Naive thymus-derived CD8-positive, alpha-beta T cell (primary cell): ENCODE measurements at regions not wholly inside any gene's neighbourhood (a gene's known extent, or its start where the extent isn't known, plus 50 kb on each side); places are given as distances from the start of the nearest gene placed in this dataset.
"Not testable (repeated sequence)": the region's sequence is repeated elsewhere in the genome, so short reads cannot be mapped to it uniquely, and the experiment has no call there.

Source experiments
- ATAC-seq, 2 donors: fragments of 150-1000 bp; cut with Tn5 transposase in 1 of 2; sonication (Bioruptor Pico), chemical (Tn5 transposase) in 1 of 2; 1 replicate in 1 of 2; 2 replicates in 1 of 2; pipeline ENCODE4 v1.10.0; 2021; ENCODE audit warnings: mild to moderate bottlenecking in 2 of 2, moderate library complexity in 2 of 2
- POLR2A ChIA-PET: fragments of 350-600 bp; sonication (Branson Sonifier 250); formaldehyde crosslinking; loops from one replicate; lab custom pipeline; 2021; ENCODE audit warnings: antibody characterized with exemption; lab: Charles Lee
- DNase-seq, 10 donors: peaks; one replicate each; pipeline versions ENCODE4 v3.0.0 to v3.0.0-alpha.2; 2020 to 2022
- H3K27ac Mint-ChIP-seq, 10 donors: one replicate each; pipeline ENCODE4 v1.8.0; 2020 to 2022; ENCODE audit warnings: mild to moderate bottlenecking in 10 of 10, mixed read lengths in 10 of 10, moderate library complexity in 4 of 10, inconsistent platforms in 1 of 10
- H3K27me3 Mint-ChIP-seq, 5 donors: one replicate each; pipeline ENCODE4 v1.8.0; 2021 to 2022; ENCODE audit warnings: mixed read lengths in 5 of 5
- H3K36me3 Mint-ChIP-seq, 3 donors: one replicate each; pipeline ENCODE4 v1.8.0; 2020 to 2022; ENCODE audit warnings: mixed read lengths in 3 of 3, mild to moderate bottlenecking in 2 of 3, inconsistent platforms in 1 of 3
- H3K4me1 Mint-ChIP-seq, 4 donors: one replicate each; pipeline ENCODE4 v1.8.0; 2021 to 2022; ENCODE audit warnings: mixed read lengths in 4 of 4
- H3K4me3 Mint-ChIP-seq, 10 donors: one replicate each; pipeline ENCODE4 v1.8.0; 2020 to 2022; ENCODE audit warnings: mild to moderate bottlenecking in 10 of 10, mixed read lengths in 10 of 10, moderate library complexity in 6 of 10, inconsistent platforms in 1 of 10
- H3K9me3 Mint-ChIP-seq, 9 donors: one replicate each; pipeline ENCODE4 v1.8.0; 2020 to 2022; ENCODE audit warnings: mixed read lengths in 9 of 9, mild to moderate bottlenecking in 3 of 9, inconsistent platforms in 1 of 9, moderate library complexity in 1 of 9

DNA sequence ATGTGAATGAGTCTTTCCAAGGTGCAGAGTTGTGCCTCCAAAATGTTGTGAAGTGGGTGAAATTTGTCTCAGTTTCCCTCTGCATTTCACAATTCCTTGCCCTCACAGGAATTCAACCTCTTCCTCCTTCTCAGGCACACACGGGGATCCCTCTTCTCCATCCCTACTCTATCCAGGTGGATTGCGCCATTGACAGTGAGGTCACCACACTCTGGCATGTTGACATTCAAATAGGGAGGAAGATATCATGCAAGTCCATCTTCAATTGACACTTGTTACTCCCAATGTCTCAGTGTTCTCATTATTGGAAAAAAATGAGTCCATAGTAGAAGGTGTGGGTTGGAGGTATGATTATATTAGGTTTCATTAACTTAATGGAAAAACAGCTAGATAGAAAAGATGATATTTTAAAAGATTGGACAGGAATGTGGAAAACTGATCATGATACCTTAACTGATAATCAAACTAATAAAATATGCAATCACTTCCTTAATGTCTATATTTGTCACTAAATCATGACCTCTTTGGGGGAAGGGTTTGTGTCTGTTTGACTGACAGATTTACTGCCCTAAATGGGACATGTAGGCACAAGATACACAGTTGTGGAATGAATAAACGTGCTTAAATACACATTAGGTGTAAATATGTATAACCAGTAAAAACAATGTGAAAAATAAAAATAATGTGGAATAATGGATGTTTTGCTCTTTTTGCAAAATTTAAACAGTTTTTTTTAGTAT, 213.8 kb upstream of the SLC8A1 start:
- H3K9me3 Mint-ChIP-seq, result peaks cover 0 to 4% (median 0%) of the 10 kb centered on the region in 9 donors
- H3K4me1 Mint-ChIP-seq, result no peaks in the 10 kb centered on the region
- H3K27ac Mint-ChIP-seq, result no peak overlapping the region
- H3K4me3 Mint-ChIP-seq, result no peak overlapping the region
- ATAC-seq (no peak), DNase-seq (no peak)
- H3K27me3 Mint-ChIP-seq, result no peaks in the 10 kb centered on the region
- POLR2A ChIA-PET, result no interaction called here
- no peaks in the 10 kb centered on the region for H3K36me3 Mint-ChIP-seq

DNA sequence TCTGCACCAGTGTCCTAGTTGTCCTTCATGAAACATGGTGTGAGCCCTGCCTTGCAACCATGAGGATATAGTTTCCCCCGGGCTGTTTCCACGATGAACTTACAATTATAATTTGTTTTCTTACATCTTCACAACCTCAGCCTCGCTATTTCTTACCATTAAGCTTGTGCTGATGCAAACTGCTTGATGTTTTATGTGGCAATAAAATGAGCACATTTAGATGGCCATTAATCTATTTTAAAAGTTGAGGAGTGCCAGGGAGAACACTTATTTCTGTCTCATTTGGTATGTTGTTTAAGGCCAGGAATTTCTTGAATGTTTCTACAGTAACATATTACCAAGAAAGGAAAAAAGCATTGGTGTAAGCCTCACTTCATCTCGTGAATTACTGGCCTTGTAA, 214.5 kb upstream of the SLC8A1 start:
- Mint-ChIP-seq H3K4me1 (no peaks in the 10 kb centered on the region), H3K4me3 (no peak overlapping the region), H3K36me3 (no peaks in the 10 kb centered on the region), H3K27ac (no peak overlapping the region), H3K9me3 (no peaks in the 10 kb centered on the region), H3K27me3 (no peaks in the 10 kb centered on the region)
- POLR2A ChIA-PET, result no interaction called here
- ATAC-seq (no peak), DNase-seq (no peak)

DNA sequence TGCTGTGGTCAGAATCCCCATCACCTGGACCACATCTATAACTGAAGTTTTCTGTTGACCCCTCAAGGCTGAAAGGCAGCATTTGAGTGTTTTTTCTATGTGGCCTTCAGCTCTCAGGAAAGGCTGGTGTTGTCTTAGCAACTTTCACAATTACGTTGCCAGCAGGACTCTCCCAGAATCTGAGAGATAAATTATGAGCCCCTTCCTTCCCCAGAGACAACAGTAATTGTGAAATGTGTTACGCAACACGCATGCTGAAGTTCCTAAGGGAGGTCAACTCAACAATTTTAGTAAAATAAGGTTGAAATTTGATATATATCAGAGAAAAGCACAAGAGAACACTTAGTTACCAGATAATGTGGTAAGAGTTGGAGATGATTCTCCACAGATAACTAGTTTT, 216.5 kb upstream of the SLC8A1 start:
- ATAC-seq (no peak), DNase-seq (no peak)
- no peaks in the 10 kb centered on the region for H3K4me1 Mint-ChIP-seq
- H3K4me3 Mint-ChIP-seq, result no peak overlapping the region
- POLR2A ChIA-PET, result no interaction called here
- H3K27me3 Mint-ChIP-seq, result no peaks in the 10 kb centered on the region
- H3K9me3 Mint-ChIP-seq, result peaks cover 0 to 4% (median 0%) of the 10 kb centered on the region in 9 donors
- H3K27ac Mint-ChIP-seq, result no peak overlapping the region
- H3K36me3 Mint-ChIP-seq, result no peaks in the 10 kb centered on the region

DNA sequence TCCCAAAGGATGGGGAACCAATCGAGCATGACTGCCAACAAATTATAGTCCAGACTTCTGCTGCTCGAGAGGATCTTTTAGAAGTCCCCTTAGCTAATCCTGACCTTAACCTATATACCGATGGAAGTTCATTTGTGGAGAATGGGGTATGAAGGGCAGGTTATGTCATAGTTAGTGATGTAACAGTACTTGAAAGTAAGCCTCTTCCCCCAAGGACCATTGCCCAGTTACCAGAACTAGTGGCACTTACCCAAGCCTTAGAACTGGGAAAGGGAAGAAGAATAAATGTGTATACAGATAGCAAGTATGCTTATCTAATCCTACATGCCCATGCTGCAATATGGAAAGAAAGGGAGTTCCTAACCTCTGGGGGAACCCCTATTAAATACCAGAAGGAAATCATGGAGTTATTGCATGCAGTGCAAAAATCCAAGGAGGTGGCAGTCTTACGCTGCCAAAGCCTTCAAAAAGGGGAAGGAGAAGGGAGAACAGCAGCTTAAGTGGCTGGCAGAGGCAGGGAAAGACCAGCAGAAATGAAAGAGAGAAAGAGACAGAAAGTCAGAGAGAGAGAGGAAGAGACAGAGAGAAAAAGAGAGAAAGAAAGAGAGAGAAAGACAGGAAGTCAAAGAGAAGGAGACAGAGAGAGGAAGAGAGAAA, 224.4 kb upstream of the SLC8A1 start:
- POLR2A ChIA-PET, result not testable (repeated sequence)

DNA sequence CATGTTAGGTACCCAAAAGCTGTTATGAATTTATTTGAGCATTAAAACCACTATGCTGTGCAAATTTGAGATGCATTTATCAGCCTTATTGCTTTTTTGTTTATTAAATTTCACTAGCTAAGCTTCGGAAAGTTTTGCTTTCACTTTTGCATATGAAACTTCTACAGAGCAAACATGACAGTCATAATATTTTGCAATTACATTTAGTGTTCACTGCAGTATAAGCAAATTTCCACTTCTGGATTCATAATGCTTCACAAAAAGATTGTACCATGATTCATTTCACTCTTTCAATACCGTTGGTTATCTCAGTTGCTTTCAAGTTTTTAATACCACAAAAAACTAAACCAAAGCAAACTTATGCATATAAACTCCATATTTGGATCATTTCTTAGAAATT, 228.7 kb upstream of the SLC8A1 start:
- H3K4me1 Mint-ChIP-seq, result peaks cover 0 to 3% (median 1%) of the 10 kb centered on the region in 4 donors
- no peaks in the 10 kb centered on the region for H3K36me3 Mint-ChIP-seq
- no peak overlapping the region for H3K4me3 Mint-ChIP-seq
- DNase-seq (no peak), ATAC-seq (no peak)
- H3K27me3 Mint-ChIP-seq, result peaks cover 0 to 6% (median 0%) of the 10 kb centered on the region in 5 donors
- no peak overlapping the region for H3K27ac Mint-ChIP-seq
- POLR2A ChIA-PET, result no interaction called here
- peaks cover 0 to 21% (median 7%) of the 10 kb centered on the region in 9 donors for H3K9me3 Mint-ChIP-seq

More for the DNA sequence above, 224.4 kb upstream of the SLC8A1 start:
- H3K4me1 Mint-ChIP-seq, H3K27me3 Mint-ChIP-seq, DNase-seq, H3K4me3 Mint-ChIP-seq, H3K36me3 Mint-ChIP-seq, H3K27ac Mint-ChIP-seq, ATAC-seq: not testable (repeated sequence)
- H3K9me3 Mint-ChIP-seq, result peaks cover 2 to 22% (median 7%) of the 10 kb centered on the region in 9 donors

DNA sequence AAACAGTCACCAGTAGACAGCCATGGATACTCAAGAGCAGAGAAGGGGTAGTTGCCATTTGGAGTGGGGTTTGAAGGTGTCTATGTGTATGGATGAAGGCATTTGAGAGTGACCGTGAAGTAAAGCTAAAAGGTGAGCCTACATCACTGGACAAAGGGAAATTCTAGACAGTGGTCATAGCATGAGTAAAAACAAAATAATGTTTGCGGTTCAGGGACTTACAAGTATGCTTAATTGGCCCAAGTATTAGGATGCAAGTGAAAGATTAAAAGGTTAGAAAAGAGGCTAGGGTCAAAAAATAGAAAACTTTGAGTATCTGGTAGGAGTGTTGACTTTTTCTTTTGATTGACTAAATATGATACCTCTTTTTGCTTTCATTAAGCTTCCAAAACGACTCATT, 238.1 kb upstream of the SLC8A1 start:
- H3K9me3 Mint-ChIP-seq, result peaks cover 0 to 18% (median 8%) of the 10 kb centered on the region in 9 donors
- H3K4me3 Mint-ChIP-seq, result no peak overlapping the region
- H3K36me3 Mint-ChIP-seq, result no peaks in the 10 kb centered on the region
- H3K4me1 Mint-ChIP-seq, result no peaks in the 10 kb centered on the region
- no peak overlapping the region for H3K27ac Mint-ChIP-seq
- POLR2A ChIA-PET, result no interaction called here
- no peak for ATAC-seq
- DNase-seq, result no peak
- no peaks in the 10 kb centered on the region for H3K27me3 Mint-ChIP-seq

DNA sequence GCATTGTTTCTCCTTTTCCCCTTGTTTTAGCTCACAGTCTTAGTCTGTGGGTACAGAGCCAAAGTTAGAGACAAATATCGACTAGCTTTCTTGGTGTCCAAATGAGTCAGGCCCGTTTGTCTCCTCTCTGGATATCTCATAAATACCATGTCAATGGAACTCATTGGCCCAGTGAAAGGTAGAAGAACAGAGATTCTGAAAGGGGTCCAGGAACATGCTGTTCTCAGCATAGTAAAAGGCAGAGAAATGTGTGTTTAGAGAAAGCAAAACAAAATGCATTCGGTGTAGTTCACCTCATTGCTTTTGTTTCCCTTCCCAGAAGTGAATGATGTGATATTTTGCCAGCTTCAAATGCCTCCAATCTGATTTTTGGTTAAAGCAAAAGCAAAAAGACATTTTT, 238.6 kb upstream of the SLC8A1 start:
- Mint-ChIP-seq H3K4me3 (no peak overlapping the region), H3K27me3 (no peaks in the 10 kb centered on the region), H3K36me3 (no peaks in the 10 kb centered on the region), H3K4me1 (no peaks in the 10 kb centered on the region), H3K27ac (no peak overlapping the region), H3K9me3 (peaks cover 0 to 19% (median 9%) of the 10 kb centered on the region in 9 donors)
- DNase-seq (no peak), ATAC-seq (no peak)
- POLR2A ChIA-PET, result no interaction called here

DNA sequence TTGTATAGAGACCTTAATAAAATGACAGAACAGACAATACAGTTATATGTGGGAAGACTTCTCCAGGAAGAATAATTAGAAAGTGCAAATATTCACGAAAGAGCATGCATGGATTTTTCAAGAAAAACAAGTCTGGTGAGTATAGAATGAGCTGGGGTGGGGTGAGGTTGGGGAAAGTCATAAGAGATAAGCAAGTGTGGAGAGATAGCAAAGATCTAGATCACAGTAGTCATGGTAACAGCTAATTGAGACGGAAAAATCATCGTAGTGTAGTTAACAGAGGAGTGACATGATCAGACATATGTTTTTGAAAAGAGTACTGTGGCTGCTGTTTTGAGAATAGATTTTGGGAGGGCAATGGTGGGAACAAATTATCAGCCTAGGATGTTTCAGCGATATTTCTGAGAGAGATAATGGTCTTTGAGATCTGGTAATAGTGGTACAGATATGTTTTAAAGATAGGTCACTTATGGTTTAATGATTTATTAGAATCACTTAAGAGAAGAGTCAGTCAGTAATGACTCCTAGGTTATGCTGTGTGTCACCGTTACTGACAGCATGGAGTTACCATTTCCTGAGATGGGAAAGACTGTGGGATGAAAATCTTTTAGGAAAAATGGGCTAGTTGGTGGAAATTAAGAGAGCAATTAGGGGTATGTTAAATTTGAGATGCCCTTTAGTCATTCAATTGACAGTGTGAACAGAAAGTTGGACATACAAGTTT, 248.5 kb upstream of the SLC8A1 start:
- POLR2A ChIA-PET, result no interaction called here
- no peaks in the 10 kb centered on the region for H3K36me3 Mint-ChIP-seq
- peaks cover 0 to 4% (median 0%) of the 10 kb centered on the region in 9 donors for H3K9me3 Mint-ChIP-seq
- no peaks in the 10 kb centered on the region for H3K4me1 Mint-ChIP-seq
- ATAC-seq (no peak), DNase-seq (no peak)
- no peak overlapping the region for H3K27ac Mint-ChIP-seq
- H3K4me3 Mint-ChIP-seq, result no peak overlapping the region
- H3K27me3 Mint-ChIP-seq, result no peaks in the 10 kb centered on the region

DNA sequence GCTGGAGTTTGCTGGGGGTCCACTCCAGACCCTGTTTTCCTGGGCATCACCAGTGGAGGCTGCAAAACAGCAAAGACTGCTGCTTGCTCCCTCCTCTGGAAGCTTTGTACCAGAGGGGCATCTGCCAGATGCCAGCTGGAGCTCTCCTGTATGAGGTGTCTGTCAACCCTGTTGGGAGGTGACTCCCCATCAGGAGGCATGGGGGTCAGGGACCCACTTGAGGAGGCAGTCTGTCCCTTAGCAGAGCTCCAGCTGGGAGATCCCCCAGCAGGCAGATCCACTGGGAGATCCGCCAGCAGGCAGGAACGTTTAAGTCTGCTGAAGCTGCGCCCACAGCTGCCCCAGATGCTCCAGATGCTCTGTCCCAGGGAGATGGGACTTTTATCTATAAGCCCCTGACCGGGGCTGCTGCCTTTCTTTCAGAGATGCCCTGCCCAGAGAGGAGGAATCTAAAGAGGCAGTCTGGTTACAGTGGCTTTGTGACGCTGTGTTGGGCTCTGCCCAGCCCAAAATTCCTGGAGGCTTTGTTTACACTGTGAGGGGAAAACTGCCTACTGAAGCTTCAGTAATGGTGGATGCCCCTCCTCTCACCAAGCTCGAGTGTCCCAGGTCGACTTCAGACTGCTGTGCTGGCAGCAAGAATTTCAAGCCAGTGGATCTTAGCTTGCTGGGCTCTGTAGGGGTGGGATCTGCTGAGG, 260.5 kb upstream of the SLC8A1 start:
- peaks cover 0 to 31% (median 0%) of the 10 kb centered on the region in 9 donors for H3K9me3 Mint-ChIP-seq
- H3K4me1 Mint-ChIP-seq, DNase-seq, ATAC-seq, H3K27ac Mint-ChIP-seq, H3K4me3 Mint-ChIP-seq, H3K27me3 Mint-ChIP-seq, H3K36me3 Mint-ChIP-seq, POLR2A ChIA-PET: not testable (repeated sequence)

DNA sequence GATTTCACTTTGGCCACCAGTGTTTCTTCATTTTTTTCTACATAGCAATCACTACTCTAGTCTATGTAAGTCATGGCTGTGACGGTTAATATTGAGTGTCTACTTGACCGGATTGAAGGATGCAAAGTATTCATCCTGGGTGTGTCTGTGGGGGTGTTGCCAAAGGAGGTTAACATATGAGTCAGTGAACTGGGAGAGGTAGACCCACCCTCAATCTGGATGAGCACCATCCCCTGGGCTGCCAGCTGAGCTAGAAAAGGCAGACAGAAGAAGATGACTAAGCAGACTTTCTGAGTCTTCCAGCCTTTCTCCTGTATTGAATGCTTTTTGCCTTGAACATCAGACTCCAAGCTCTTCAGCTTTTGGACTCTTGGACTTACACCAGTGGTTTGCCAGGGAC, 265.0 kb upstream of the SLC8A1 start:
- POLR2A ChIA-PET, result no interaction called here
- DNase-seq (no peak), ATAC-seq (no peak)
- Mint-ChIP-seq H3K27me3 (no peaks in the 10 kb centered on the region), H3K36me3 (no peaks in the 10 kb centered on the region), H3K27ac (no peak overlapping the region), H3K4me3 (no peak overlapping the region), H3K4me1 (no peaks in the 10 kb centered on the region), H3K9me3 (peaks cover 0 to 10% (median 0%) of the 10 kb centered on the region in 9 donors)

DNA sequence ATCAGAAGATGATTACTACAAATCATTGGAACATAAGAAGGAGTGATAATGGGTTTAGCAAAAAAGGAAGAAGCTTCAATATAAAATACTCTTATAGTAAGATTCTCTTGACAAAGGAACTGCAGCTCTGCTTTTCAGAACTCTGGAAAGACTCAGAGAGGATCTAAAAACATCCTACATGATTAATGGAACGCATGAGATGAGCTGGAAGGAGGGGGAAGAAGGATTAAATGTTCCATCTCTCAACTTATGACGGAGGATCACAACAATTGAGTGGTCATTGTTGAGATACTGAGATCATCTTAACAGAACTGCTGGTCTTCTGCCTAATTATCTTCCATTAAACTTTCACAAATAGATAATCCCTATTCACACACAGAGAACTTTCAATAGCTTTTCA, 267.5 kb upstream of the SLC8A1 start:
- peaks cover 0 to 9% (median 0%) of the 10 kb centered on the region in 9 donors for H3K9me3 Mint-ChIP-seq

DNA sequence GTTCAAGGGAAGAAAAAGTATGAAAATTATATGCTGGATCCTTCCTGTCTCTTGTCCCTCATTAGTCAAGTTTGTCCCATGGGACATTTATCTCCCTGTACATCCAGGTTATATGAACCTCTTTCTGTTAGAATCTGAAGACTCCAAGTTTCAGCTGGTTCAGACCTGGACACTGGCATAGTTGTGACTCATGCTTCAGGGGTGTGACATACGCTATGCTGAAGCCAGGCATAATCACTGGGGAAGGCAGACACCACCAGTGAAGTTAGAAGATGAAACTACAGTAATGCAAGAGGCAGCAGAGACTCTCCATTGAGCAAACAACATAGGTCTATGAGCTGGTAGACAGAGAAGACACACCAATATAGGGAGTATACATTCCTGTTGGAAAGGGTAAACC, 269.7 kb upstream of the SLC8A1 start:
- ATAC-seq (peak in 1 of 2 donors; percentile 30), DNase-seq (no peak)
- H3K9me3 Mint-ChIP-seq, result no peaks in the 10 kb centered on the region
- no peak overlapping the region for H3K4me3 Mint-ChIP-seq
- H3K36me3 Mint-ChIP-seq, result no peaks in the 10 kb centered on the region
- no peaks in the 10 kb centered on the region for H3K4me1 Mint-ChIP-seq
- POLR2A ChIA-PET, result no interaction called here
- no peak overlapping the region for H3K27ac Mint-ChIP-seq
- H3K27me3 Mint-ChIP-seq, result no peaks in the 10 kb centered on the region

More for the DNA sequence above, 267.5 kb upstream of the SLC8A1 start:
- Mint-ChIP-seq H3K4me3 (no peak overlapping the region), H3K4me1 (no peaks in the 10 kb centered on the region), H3K36me3 (no peaks in the 10 kb centered on the region), H3K27me3 (no peaks in the 10 kb centered on the region), H3K27ac (no peak overlapping the region)
- ATAC-seq, result no peak
- POLR2A ChIA-PET, result no interaction called here
- no peak for DNase-seq

DNA sequence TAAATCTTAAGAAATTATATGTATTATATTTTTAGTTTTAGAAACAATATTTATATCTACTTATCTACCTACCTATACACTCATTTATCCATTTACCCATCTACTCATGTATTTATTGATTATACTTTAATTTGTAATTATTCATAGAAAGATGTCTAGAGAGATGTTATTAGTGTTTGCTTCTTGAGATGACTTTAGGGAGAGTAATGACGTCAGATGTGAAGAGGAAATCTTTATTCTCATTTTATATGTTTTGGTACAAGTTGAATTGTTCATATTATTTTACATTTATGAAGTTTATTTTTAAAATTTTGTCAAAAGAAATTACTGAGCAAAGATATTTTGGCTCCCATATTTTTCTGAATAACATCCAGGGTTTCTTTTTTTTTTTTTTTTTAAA, 271.3 kb upstream of the SLC8A1 start:
- DNase-seq (no peak), ATAC-seq (no peak)
- no peaks in the 10 kb centered on the region for H3K9me3 Mint-ChIP-seq
- no peak overlapping the region for H3K4me3 Mint-ChIP-seq
- no peaks in the 10 kb centered on the region for H3K36me3 Mint-ChIP-seq
- H3K27ac Mint-ChIP-seq, result no peak overlapping the region
- no peaks in the 10 kb centered on the region for H3K4me1 Mint-ChIP-seq
- no peaks in the 10 kb centered on the region for H3K27me3 Mint-ChIP-seq
- POLR2A ChIA-PET, result no interaction called here
